SH-SY5Y (cell line): ENCODE measurements at regions not wholly inside any gene's neighbourhood (a gene's known extent, or its start where the extent isn't known, plus 50 kb on each side); places are given as distances from the start of the nearest gene placed in this dataset.

Experiments used
- GATA2 ChIP-seq: IDR thresholded peaks from 2 replicates; pipeline ENCODE4 v1.6.1; 2011; ENCODE audit warnings: mild to moderate bottlenecking, low read depth, low read length
- GATA3 ChIP-seq: IDR thresholded peaks from 2 replicates; pipeline ENCODE4 v1.6.1; 2011; ENCODE audit warnings: low read depth, mild to moderate bottlenecking, low read length, moderate library complexity

DNA sequence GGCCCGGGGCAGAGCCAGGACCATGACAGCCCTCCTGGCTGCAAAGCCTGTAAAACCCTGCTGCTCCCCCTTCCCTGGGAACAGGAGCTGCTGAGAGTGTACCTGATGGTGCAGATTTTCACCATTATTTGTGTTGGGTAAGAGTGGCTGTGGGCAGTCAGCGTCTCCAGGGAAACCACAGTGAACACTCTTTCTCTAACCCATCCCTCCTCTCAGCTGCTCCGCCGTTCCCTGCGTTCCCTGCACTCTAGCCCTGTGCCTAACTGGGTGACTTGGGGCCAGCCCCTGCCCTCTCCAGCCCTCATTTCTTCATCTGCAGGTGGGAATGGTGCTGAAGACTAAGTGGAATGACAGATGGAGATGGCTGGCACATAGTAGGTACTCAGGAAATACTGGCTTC lies 75.9 kb upstream of the PCBD1 start:
- no peak for TF ChIP-seq GATA2
- no peak for TF ChIP-seq GATA3
